GM19467 (cell line): ENCODE measurements at regions not wholly inside any gene's neighbourhood (a gene's known extent, or its start where the extent isn't known, plus 50 kb on each side); places are given as distances from the start of the nearest gene placed in this dataset.
"Not testable (repeated sequence)": the region's sequence is repeated elsewhere in the genome, so short reads cannot be mapped to it uniquely, and the experiment has no call there.

ENCODE experiments used
- ATAC-seq: cut with Tn5 transposase; IDR thresholded peaks from one replicate; pipeline ENCODE4 v1.9.1; 2021; ENCODE audit warnings: mild to moderate bottlenecking, moderate library complexity; ENCODE audit not compliant: unreplicated experiment

GRCh38 chr9:32067261-32067660 is 317.2 kb upstream of the ACO1 start:
- ATAC-seq: no peak

GRCh38 chr9:32069169-32069813 is 315.2 kb upstream of the ACO1 start:
- ATAC-seq: no peak

DNA sequence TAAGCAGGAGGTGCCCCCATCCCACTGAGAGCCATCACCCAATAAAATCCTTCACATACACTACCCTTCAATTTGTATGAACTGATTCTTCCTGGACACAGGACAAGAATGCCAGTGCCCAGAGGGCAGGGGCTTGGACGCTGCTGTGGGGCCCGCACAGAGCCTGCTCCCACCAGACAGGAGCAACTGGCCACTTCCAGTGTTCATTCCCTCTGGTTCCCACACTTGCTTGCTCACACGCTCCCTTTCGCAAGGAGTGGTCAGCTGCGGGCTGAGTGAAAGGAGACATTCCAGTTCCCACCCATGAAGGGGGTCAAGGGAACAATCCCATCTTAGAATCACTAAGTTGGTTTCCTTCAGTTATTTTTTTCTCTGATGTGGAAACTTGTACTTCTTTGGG is 314.5 kb upstream of the ACO1 start:
- no peak for ATAC-seq

GRCh38 chr9:32072570-32072969 is 311.9 kb upstream of the ACO1 start:
- ATAC-seq: no peak

DNA sequence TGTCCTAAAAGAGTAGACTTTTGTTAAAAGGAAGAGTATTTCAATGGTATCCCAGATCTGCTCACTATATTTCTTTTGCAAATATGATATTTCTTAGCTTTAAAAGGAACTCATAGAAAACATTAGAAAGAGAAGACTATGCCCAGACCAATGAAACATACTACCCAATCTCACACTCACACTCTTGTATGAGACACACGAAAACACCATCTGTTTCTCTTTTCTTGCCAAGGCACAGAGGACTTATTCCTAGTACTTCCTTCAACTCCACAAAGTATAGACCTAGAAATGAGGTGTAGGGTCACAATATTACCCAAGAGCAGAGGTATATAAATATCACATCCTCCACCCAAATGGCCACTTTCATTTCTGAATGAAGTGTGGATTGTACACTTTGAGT is 292.4 kb upstream of the ACO1 start:
- ATAC-seq: no peak

- no peak for ATAC-seq
Observed at GRCh38 chr9:32117291-32117690, 267.2 kb upstream of the ACO1 start.

GRCh38 chr9:32128546-32128945 is 255.9 kb upstream of the ACO1 start:
- ATAC-seq: no peak

GRCh38 chr9:32130709-32131108 is 253.7 kb upstream of the ACO1 start:
- not testable (repeated sequence) for ATAC-seq

GRCh38 chr9:32136700-32137339 is 247.6 kb upstream of the ACO1 start:
- no peak for ATAC-seq

- ATAC-seq: no peak
Observed at GRCh38 chr9:32142074-32142473, 242.4 kb upstream of the ACO1 start.

DNA sequence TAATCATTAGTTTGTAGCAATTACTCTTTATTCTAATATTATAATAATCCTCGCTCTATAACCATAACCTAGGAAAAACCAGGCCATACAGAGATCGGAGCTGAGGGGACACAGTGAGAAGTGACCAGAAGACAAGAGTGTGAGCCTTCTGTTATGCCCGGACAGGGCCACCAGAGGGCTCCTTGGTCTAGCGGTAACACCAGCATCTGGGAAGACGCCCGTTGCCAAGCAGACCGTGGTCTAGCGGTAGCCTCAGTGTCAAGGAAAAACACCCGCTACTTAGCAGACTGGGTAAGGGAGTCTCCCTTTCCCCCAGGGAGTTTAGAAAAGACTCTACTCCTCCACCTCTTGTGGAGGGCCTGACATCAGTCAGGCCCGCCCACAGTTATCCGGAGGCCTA is 235.9 kb upstream of the ACO1 start:
- ATAC-seq: not testable (repeated sequence)

DNA sequence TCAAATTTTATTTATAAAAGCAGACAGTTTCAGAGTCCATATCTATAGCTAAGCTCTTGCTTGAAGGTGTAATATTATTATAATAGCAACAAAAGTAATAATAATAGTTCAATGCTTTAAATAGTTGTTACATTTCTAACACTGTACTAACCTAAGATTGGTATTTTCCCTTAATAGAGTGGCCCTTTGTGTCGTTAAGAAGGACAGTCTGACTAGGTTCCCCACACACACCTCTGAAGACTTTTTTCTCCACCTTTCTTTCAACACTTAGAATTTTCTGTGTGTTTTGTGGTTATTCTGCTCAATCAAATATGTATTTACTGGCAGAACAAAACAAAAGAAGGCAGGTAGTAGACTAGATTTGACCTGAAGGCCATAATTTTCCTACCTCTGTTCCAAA is 223.2 kb upstream of the ACO1 start:
- ATAC-seq: no peak

DNA sequence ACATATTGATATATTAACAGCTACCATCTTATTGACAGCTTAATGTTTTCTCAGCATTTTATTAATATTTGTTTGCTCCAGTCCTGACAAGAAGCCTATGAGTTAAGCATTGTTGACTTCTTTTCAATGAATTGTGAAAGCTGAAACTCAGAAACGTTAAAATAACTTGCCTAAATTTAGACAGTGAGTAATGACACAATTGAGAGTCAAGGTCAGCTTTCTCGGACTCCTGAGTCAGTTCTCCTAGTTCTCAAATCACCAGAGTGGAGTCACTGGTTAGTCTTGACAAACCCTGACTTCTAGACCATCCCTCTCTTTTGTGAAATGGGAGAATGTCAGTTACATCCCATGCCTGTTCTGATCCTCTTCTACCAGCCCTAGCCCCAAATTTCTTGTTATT is 222.7 kb upstream of the ACO1 start:
- ATAC-seq: no peak

GRCh38 chr9:32166316-32166715 is 218.1 kb upstream of the ACO1 start:
- not testable (repeated sequence) for ATAC-seq

- no peak for ATAC-seq
Observed at GRCh38 chr9:32171339-32171738, 213.1 kb upstream of the ACO1 start.

DNA sequence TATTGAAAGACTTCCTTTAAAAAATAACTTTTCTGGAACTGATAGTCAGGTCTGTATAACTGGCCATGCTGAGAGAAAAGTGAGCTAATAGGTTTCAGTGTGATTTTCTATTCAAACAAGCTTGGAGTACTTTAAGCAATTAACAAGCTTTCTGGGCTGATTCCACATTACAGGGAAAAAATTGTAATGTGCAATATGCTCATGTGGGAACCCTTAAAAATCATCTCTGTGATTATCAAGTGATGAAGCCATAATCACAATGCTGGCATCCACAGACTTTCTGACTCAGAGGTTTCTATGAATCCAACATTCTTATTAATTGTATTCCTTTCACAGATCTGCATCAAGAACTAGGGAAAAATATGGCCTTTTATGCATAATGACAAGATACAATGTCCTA is 212.2 kb upstream of the ACO1 start:
- ATAC-seq: no peak

DNA sequence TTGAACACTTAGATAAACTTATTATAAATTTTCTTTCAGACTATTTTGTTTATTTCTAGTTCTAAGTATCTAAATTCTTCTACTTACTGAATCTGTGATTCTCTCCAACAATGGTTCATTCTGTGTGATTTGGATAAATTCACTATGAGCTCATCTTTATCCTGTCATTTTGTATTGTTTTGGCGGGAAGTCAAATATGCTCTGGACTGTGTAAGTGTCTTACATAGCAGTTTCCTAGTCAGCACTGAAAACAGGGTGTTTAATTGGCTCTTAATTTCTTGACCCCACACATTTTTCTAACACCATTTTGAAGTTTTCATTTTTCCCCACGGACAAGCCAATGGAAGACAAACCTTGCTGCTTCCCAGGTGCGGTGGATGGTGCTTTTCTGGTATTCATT is 207.0 kb upstream of the ACO1 start:
- no peak for ATAC-seq

DNA sequence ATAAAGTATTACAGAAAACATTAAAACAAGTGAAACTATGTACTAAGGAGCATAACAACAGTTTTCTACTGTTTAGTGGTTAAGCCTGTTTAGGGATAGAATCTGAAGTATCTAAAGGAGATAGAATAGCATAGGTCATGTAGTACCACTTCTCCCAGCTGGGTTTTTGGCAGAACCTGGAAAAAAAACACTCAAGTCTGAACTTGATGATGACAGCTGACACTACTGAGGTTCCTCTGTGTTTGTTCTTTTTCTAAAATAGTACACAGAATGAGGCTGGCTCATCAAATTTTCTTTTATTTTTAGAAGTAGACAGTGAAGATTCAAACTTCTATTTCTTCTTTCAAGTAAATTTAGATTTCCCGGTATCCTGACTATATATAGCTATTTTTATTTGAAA is 203.8 kb upstream of the ACO1 start:
- no peak for ATAC-seq

- no peak for ATAC-seq
Observed at GRCh38 chr9:32200241-32200640, 184.2 kb upstream of the ACO1 start.

DNA sequence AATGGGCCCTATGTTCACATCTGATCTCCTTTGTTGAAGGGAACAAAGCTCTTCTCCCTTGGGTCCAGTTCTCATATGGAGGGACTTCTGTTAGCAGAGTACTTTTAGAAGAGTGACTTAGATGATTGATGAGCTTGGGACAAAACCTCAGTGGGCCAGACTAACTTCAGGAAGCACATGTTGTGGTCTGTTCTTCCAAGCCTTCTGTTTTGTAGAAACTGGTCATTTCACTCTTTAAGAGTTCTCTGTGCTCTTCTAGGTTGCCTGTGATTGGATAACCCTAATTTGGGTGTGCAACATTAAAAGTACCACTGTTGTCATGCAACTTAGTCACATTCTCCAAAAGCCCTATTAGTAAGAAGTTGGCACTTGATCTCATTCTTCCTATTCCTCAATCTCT is 183.5 kb upstream of the ACO1 start:
- ATAC-seq: no peak

- not testable (repeated sequence) for ATAC-seq
Observed at GRCh38 chr9:32209164-32209563, 175.3 kb upstream of the ACO1 start.

DNA sequence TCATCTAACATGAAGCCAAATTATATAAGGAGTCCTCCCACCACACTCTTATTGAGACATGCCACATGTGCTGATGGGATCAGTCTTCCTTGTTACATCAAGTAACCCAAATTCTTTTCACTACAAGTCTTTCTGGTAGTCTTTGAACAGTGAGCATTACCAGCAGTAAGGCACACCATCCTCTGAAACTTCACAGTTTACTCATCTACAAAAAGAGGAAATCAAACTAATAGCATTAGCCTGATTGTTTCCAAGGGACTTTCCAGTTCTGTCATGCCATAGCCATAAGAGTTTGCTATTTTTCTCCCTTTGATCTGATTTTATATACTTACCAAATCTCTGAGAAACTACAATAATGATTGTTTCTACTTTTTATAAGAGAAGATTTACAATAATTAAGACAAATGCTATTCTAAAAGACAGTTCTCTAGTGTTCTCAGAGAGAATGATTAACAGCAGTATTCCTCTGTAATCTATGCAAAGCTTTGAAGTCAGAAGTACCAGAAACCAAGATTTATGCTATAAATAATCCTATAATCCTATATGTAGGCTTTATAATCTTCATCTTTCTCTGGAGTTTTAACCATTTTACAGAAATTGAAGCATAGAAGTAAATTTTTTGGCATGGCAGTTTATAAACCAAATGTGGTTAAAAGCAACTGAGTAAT is 166.2 kb upstream of the ACO1 start:
- ATAC-seq: peak; percentile 99
